ENCODE measurements at regions not wholly inside any gene's neighbourhood (a gene's known extent, or its start where the extent isn't known, plus 50 kb on each side); places are given as distances from the start of the nearest gene placed in this dataset.

GRCh38 chr1:14061722-14062121 is 361.7 kb downstream of the PRDM2 start:
- Histone ChIP-seq H3K36me3 (ENCODE audit: control insufficient read depth in 2 of 2, extremely low read depth in 1 of 2, insufficient read depth in 2 of 2, low read length in 2 of 2) (no peaks in the 10 kb centered on the region), H3K27ac (ENCODE audit: insufficient read depth, low read depth, low read length) (no peak overlapping the region), H3K9me3 (replicated peaks; ENCODE audit: control insufficient read depth, insufficient read depth, low read length) (no peaks in the 10 kb centered on the region), H3K4me3 (replicated peaks in 1 of 3; ENCODE audit: insufficient read depth in 1 of 3, low read depth in 1 of 3, low read length in 3 of 3) (no peak overlapping the region), H4K20me1 (replicated peaks; ENCODE audit: control insufficient read depth, extremely low read depth, insufficient read depth, low read length) (no peaks in the 10 kb centered on the region), H3K79me2 (ENCODE audit: control insufficient read depth, insufficient read depth, low read length) (no peaks in the 10 kb centered on the region), H3K27me3 (ENCODE audit: control insufficient read depth in 2 of 2, insufficient read depth in 2 of 2, low read length in 2 of 2) (no peaks in the 10 kb centered on the region), H3K4me2 (ENCODE audit: insufficient read depth, low read length) (no peak overlapping the region), H3K4me1 (ENCODE audit: control insufficient read depth, extremely low read depth, insufficient read depth, low read length) (no peaks in the 10 kb centered on the region), H3K9ac (replicated peaks; ENCODE audit: extremely low read depth, insufficient read depth, low read length) (no peak overlapping the region), H3K9me1 (replicated peaks; ENCODE audit: control insufficient read depth, extremely low read depth, insufficient read depth, low read length) (no peaks in the 10 kb centered on the region), H2AFZ (ENCODE audit: low read depth, low read length) (no peak overlapping the region)
- ChIA-PET POLR2A (no interaction called here), CTCF (no interaction called here)
- intact Hi-C loops (cut with micrococcal nuclease) (no loop called here), dilution Hi-C loops (cut with MboI; ENCODE audit: extremely low pct_ligation_motif_present, low sequenced_read_pairs) (no loop called here)
- TF ChIP-seq POLR2A (IDR thresholded peaks at IDR 0.05; ENCODE audit: low read depth, low read length), result no peak
- no peak for TF ChIP-seq MYC (IDR thresholded peaks at IDR 0.05; ENCODE audit: low read depth, low read length)
- TF ChIP-seq CTCF (IDR thresholded peaks at IDR 0.05; ENCODE audit: extremely low read depth in 1 of 2, insufficient read depth in 1 of 2, low read depth in 1 of 2, low read length in 2 of 2), result no peak
- no peak for TF ChIP-seq MAX (IDR thresholded peaks at IDR 0.05; ENCODE audit: insufficient read depth, insufficient read length)
- TF ChIP-seq GATA2 (IDR thresholded peaks at IDR 0.05; ENCODE audit: insufficient read depth, insufficient read length, low read depth, low read length), result no peak
- TF ChIP-seq FOS (IDR thresholded peaks at IDR 0.05; ENCODE audit: borderline replicate concordance, insufficient read depth, low read length), result no peak
- no peak for TF ChIP-seq JUN (IDR thresholded peaks at IDR 0.05; ENCODE audit: borderline replicate concordance, insufficient read depth, insufficient read length, low read depth)
- no peak for TF ChIP-seq EZH2 (IDR thresholded peaks at IDR 0.05; ENCODE audit: borderline replicate concordance, low read depth, low read length, severe bottlenecking)
- no peak for TF ChIP-seq POLR2AphosphoS5 (IDR thresholded peaks at IDR 0.05; ENCODE audit: insufficient read depth, low read depth, low read length)
- FAIRE-seq (no peak), DNase-seq (ENCODE audit: low read depth, low spot score) (no peak)
- no TSS peak for BruUV-seq (replicated peaks)
